ENCODE measurements at regions not wholly inside any gene's neighbourhood (a gene's known extent, or its start where the extent isn't known, plus 50 kb on each side); places are given as distances from the start of the nearest gene placed in this dataset.

DNA sequence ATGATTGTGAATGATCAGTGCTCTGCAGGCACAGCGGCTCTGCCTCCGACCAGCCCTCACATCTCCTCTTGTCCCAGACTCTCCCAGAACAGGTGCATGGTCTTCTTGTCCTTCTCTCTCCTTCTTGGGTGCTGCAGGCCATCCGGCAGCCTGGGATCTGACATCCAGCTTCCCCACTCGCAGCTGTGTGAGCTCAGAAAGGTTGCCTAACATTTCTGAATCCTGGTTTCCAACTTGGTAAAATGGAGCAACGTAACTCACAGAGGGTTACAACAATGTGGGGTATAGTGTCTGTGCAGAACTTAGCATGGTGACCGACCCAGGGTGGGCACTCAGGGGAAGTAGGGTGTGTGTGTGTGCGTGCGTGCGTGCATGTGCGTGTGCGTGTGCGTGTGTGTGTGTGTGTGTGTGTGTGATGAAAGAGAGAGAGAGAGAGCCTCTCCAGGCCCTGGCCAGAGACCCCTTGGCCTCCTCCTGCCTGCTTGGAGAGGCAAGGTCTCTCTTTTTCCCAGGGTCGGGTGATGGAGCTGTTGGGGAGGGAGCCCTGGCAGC is 110.1 kb downstream of the SNX5 start:
- DNase-seq (ENCODE audit: low read depth in 2 of 2), result no peak

DNA sequence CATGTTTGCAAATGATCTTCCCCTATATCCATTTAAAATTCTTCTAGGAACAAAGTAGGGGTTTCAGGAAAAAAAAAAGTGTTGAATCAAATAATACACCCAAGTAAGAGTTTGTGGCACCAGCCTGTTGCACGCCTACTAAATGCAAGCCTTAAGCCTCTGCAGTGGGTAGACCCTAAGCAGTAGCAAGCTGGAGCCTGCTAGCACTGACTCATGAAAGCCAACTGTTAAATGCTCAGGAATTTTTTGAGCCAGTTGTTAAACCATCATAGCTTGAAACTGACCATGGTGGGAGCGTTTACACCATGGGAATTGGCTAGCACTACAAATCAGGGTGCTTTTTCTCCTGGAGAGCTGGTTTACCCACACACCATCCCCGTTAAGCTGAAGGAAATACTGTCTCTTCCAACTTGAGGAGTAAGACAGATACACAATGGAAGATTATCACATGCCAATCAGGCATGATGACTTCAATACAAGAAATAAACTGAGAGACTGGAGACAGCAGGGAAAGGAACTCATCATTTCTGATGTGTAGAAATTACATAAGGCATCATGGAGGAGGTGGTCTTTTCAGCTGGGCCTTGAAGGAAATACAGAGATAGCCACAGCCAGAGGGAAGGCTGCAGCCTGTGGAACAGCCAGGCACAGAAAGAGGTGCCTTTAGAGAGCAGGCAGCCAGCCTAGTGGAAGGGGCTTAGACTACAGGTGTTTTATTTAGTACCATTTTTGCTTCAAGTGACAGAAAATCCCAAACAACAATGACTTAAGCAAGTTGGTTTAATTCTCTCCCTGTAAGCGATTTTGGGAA is 110.8 kb downstream of the SNX5 start:
- no peak for DNase-seq (ENCODE audit: low read depth in 2 of 2)

DNA sequence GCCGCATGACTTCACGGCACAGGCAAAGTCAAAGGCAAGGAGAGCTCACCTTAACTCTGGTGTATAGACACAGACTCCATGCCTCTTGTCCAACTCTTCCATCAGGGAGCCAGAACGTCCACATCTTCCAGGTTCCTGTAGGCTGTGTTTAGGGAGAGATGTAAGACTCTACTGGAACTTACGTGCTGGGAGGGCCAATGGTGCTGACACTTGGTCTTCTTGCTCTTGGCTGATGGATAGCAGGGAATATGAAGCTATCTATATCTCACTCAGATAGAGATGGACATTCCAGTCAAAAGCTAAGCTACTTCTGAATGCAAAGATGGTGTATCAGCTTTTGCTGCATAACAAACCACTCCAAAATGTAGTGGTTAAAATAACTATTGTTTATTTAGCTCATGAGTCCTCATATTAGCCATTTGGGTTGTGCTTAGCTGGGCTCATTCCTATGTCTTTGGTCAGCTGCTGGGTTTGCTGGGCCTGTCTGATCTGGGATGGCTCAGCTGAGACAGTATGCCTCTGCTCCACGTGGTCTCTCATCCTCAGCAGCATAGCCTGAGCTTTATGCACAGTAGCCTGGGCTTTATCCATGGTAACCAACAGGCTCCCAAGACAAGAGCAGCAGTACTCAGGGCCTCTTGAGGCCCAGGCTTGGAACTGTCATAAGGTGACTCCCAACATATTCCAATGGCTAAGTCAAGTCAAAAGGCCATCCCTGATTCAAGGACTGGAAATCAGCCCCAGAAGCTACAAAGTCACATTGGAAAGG is 111.6 kb downstream of the SNX5 start:
- DNase-seq (ENCODE audit: low read depth in 2 of 2), result no peak

DNA sequence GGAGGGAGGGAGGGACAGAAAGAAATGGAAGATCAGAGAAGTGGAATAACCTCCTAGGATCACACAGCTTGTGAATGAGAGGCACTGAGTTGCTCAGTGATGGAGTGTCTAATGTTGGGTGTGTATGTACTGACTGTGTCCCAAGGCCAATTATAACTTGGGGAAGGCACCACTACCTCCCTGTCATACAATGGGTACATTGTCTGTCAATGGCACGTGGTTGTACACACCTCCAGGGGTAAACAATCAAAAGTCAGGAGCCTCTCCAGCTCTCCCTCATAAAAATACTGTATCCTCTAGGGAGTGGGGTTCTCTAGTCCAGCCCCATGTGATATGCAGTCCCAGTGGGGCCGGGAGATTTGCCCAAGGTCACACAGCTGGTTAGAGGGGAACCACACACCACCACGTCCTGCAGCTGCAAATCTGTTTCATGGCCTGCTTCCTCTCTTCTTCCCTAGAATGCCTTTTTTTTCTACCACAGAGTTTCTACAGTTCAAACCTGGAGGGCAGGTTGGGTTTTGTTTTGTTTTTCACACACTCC is 112.5 kb downstream of the SNX5 start:
- no peak for DNase-seq (ENCODE audit: low read depth in 2 of 2)

DNA sequence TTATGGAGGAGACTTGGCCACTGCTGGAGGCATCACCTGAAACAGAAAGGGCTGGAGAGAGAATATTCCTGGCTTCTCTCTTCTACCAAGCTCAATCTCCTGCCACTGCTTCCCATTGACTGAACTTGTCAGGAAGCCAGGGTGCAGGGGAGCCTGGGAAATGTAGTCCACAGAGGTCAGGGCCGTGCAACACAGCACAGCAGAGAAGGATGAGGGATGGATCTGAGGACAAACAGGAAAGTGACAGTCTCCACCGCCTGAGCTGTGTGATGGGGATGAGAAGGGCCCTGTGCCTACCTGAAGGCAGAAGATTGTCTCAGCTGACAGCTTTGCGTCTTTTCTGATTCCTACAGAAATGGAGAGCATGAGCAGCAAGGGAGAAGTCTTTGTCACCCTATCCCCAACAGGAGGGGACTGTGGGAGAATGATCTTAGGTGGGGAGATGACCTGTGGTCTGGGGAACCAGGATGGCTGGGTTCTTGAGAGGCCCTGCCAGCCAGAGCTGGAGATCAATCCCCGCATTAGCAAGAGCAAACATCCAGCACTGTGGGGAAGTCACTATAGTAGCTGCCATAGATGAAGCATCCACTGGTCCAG is 114.2 kb downstream of the SNX5 start:
- no peak for DNase-seq (ENCODE audit: low read depth in 2 of 2)

DNA sequence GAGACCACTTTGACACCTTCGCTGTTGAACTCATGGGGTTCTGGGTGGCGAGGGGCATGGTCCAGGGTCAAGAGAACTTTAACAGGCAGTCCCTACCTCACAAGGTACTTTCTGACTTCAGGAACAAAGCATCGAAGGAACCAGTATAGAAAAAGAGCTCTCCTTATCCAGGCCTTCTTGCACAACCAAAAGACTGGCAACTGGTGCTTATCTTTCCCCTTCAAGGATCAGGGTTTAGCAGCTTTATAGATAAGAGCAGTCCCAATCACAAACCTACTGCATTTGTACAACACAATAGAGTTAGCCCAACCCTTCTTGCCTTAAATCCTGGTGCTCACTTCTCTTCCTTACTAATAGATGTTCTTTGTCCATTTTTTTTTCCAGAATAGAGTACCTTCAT is 116.3 kb downstream of the SNX5 start:
- no peak for DNase-seq (ENCODE audit: low read depth in 2 of 2)

DNA sequence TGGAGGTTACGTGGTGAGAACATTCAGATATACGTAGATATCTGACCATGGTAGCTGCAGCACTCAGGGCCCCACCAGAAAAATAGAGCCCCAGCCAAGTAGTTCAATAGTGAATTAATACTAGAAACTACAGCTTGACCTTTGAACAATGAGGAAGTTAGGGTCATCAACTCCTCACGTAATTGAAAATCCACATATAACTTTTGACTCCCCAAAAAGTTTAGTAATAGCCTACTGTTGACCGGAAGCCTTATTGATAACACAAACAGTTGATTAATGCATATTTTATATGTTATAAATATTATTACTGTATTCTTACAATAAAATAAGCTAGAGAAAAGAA is 117.9 kb downstream of the SNX5 start:
- no peak for DNase-seq (ENCODE audit: low read depth in 2 of 2)

DNA sequence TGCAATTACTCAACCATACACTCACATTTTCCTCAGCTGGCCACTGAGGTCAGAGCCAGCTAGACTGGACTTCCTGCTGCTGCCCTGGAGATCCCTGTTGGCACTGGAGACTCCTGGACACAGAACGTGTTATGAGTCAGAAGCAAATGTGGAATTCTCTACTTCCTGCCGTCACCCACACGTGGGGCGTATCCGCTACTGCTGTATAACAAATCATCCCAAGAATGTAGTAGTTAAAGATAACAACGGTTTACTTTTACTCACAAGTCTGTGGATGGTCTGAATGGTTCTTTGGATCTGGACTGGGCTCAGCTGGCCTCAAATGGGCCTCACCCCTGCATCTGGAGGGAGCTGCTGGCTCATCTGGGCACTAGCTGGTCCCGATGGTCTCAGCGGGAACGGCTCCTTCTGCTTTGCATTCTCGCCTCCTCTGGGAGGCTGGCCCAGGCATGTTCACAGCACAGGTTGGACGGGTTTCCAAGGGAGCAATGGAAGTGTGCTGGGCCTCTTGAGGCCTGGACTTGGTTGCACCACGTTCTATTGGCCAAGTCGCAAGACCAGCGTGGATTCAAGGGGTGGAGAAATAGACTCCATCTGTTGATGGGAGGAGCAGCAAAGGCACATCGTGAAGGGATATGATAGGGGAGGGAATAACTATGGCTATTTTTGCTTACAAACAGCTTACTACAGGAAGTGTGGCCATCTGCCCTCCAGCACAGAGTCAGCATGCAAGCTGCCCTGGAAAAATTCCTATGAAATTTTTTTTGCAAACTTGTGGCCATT is 118.5 kb downstream of the SNX5 start:
- DNase-seq (ENCODE audit: low read depth in 2 of 2), result no peak

DNA sequence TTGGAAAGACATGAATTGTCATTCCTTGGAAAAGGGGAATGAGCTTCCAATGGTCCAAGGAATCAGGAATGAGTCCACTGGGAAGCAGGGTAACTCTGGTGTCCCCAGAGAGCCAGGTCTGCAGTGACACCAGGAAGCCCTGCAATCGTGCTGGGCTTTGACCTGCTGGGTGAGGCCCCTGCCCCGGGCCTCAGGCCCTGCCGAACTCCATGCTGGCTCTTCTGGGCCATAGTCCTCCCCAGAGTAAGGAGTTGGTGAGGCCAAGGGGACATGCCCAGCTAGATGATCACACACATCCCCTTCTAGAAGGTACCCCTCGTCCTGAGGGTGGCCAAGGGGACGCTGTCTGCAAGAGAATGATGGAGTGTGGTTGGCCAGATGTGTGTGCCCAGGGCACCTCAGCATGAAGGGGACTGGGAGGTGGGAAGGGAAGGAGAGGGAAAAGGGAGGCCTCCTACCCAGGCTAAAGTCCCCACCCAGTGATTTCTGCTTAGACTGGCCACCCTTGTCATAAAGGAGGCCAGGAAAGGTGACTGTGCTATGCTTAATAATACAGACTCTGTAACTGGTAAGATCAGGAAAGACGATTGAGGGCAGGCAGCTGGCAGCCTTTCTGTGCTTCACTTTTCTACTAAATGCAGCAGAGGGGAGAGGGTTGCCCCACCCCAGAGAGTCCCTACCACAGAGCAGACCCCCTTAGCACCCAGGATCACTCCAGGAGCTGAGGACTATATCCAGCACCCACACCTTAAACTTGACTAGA is 119.3 kb downstream of the SNX5 start:
- DNase-seq (ENCODE audit: low read depth in 2 of 2), result no peak

DNA sequence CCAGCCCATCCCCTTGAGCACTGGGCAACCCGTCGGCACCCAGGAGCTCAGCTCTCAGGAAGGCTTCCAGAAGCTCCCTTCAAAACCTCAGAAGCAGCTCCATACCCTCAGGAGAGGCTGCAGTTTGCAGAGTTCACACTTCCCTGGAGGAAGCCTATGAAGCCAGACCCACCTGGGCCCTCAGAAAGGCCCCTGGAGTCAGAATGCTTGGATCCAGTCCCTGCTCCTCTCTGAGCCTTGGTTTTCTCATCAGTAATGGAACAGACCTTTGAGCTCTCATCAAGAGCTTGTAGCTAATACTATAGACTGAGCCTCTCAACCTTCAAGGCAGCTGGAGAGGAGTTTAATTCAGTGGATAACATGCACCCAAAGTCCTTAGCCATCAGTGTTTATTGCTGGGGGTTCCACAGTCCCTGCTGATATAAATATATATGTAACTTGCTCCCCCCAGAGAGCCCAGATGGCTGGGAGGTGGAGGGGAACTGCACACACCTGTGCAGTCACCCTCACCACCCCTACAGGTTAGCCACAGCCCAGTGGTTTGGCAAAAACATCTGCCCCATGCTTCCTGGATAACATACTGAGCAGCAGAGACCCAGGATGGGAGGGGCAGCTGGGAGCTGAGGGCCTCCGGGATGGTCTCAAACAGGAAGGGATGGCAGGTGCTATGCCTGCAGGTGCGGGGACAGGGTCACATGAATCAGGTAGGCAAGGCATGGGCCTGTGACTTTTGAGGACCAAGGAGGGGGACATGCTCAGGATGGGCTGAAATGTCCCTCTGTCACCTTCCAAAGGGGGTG is 120.1 kb downstream of the SNX5 start:
- no peak for DNase-seq (ENCODE audit: low read depth in 2 of 2)

DNA sequence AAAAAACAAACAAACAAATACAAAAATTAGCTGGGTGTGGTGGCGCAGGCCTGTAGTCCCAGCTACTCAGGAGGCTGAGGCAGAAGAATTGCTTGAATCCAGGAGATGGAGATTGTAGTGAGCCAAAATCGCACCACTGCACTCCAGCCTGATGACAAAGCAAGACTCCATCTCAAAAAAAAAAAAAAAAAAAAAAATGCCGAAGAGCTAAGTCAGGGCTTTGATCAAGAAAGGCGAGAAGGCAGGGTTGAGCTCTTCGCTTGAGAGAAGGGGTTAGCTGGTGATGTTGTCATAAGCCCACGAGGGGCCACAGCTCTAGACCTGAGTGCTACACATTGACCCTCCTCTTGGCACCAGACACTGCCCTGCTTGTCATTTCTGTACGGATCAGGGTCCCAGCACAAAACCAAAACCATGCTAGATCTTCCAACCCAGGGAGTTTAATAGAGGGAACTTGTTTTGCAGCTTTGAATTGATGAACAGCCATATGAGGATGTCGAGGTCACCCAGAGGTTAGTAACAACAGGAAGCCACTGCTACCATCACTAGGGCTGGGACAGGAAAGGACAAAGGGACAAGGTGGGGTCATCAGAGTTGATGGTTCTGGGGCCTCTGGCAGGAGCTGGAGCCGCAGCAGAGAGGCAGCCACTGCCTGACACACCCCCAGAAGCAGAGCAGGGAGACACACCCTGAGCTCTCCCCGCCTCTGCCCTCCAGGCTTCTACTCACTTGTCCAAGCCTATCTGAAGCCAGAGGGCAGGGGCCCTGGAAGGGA is 122.7 kb downstream of the SNX5 start:
- DNase-seq (ENCODE audit: low read depth in 2 of 2), result no peak

DNA sequence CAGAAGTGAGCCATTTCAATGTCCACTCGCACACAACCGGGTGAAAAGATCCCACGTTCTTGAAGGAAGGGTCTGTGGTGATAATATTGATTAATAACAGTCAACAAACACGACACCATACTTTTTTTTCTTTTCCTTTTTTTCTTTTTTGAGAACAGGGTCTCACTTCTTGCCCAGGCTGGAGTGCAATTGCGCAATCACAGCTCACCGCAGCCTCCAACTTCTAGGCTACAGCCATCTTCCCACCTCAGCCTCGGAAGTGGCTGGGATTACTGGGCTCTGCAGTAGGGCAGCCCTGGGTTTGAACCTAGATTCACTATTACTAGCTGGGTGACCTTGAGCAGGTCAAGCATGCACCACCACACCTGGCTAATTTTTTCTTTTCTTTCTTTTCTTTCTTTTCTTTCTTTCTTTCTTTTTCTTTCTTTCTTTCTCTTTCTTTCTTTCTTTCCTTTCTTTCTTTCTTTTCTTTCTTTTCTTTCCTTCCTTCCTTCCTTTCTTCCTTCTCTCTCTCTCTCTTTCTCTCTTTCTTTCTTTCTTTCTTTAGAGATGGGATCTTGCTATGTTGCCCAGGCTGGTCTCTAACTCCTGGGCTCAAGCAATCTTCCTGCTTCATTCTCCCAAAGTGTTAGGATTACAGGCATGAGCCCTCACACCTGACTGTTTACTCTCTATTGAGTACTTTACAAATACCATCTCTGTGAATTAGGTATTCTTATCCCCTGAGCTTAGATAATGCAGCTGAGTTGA is 123.9 kb downstream of the SNX5 start:
- DNase-seq (ENCODE audit: low read depth in 2 of 2), result no peak

DNA sequence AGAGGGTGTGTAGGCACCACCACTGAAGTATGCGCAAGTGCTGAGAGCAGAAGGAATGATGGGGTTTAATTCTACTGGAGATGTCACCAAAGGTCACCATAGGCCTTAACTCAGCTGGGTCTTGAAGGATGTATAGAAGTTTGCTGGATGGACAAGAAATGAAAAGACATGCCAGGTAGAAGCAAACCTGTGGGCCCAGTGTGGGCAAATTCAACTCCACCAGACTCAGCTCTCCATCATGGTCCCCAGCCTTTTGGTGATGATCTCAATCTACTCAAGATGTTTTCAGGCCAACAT is 124.5 kb downstream of the SNX5 start:
- DNase-seq (ENCODE audit: low read depth in 2 of 2), result no peak

DNA sequence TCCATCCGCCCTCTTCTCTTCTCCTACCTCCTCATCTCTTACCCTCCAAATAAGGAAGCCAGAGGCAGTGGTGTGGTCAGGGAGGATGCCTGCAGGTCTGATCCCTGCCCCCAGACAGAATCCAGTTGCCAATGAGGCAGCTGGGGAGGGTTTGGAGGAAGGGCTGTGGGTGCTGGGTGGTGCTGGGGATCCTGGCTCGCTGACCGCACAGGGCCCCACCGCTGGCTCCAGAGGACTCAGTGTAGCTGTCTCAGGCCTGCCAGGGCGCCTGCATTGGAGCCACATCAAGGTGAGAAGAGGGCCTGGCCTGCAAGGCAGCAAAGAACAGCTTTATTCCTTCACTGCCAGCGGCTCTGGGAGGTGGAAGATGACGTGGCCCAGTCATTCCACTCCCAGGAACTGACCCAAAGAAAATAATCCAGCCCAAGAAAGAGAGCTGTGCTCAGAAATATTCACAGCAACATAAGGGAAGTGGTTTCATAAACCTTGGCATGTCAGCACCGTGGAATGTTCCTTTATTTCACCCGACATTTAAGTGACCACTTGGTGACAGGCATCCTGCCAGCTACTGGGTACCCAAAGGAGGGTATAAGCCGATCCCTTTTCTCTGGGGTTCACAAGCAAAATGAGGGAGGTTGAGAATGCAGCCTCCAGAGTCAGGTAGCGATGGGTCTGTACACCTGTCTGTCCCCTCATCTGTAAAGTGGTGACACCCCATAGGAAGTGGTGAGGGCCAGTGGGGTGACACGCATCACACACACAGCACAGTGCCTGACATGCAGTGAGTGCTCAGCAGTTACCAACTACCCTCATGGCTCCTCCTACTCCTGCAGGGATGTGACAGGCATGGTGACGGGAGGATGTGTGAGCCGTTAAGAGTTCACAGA is 125.1 kb downstream of the SNX5 start:
- DNase-seq (ENCODE audit: low read depth in 2 of 2), result peak; percentile 65 to 67

DNA sequence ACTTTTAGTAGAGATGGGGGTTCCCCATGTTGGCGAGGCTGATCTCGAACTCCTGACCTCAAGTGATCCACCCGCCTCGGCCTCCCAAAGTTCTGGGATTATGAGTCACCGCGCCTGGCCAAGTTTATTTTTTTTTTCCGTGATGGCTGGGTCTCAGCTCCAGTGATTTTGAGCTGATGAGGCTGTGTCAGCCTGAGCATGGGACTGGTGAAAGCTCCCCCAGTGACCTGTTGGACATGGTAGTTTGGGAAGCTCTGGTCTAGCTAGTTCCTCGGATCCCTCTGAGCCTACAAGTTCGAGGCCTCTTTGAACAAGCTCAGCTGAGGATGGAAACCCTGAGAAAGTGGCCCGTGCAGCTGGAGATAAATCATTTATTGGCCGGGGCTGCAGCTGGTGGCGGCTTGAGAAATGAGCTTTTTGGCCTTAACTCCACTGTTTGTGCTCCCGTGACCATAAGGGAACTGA is 126.8 kb downstream of the SNX5 start:
- DNase-seq (ENCODE audit: low read depth in 2 of 2), result no peak

DNA sequence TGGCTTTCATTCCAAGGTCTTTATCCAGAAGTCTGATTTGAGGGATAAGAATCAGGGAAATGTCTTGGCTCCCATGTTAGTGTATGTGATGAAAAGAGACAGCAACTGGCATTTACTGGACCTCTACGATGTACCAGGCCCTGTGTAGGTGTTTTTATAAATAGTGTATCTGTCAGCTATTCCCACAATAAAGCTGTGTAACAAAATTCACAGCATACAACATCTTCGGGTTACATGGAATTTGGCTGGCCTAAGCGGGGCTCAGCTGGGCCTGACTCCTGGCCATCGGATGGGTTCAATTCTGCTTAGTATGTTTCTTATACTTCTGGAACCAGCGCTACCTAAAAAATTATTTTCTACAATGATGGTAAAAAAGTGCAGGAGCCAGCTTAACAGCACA is 128.2 kb downstream of the SNX5 start:
- no peak for DNase-seq (ENCODE audit: low read depth in 2 of 2)

DNA sequence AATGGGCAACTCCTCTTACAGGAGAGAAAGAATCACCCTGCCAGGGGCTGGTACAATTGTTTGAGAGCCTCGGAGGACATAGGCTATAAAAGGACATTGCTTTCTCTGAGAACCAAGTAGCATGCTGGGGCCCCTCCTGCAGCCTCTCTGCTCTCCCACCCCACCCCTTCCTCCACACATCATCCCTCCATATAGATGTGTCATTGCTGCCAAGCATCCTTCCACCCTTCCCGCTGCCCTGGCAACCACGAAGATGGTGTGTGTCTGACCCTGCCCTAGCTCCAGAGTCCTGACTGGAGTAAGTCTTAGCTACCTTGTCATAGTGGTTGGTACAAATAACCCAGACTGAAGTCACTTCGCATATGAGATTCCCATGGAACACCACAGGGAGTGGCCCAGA is 129.7 kb downstream of the SNX5 start:
- DNase-seq (ENCODE audit: low read depth in 2 of 2), result no peak

DNA sequence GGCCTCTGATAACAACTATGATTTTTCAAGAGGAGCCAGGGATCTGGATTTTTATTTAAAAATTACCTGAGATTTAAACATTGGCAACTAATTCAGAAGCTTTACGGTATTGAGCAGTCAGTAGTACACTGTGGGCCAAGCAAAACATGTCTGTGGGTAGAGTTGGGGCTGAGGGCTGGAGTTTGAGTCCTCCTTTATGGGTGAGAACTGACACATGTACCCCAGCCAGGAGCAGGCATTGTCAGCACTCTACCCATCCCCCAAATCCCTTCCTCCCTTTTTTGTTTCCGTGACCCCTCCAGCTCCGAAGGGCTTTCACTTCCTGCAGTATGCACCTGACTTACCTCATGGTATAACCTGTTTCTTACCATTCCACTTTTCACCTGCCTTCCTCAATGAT is 131.4 kb downstream of the SNX5 start:
- DNase-seq (ENCODE audit: low read depth in 2 of 2), result no peak

Data from fibroblast of skin of left quadriceps (primary cell).